Calu3 (cell line): ENCODE measurements at regions not wholly inside any gene's neighbourhood (a gene's known extent, or its start where the extent isn't known, plus 50 kb on each side); places are given as distances from the start of the nearest gene placed in this dataset.

Experiments
- BruUV-seq: library from RNA; stranded (reverse); fragments of 400-500 nt; replicated peaks from 2 replicates; lab custom pipeline; 2021; lab: Mats Ljungman, UMichigan
- CTCF ChIA-PET: fragments of 300-600 bp; sonication (Branson Sonifier 250); formaldehyde crosslinking; loops from one replicate; lab custom pipeline; 2022; ENCODE audit warnings: antibody characterized with exemption; lab: Charles Lee
- DNase-seq: peaks from one replicate; pipeline ENCODE4 v3.0.0; 2022
- H3K27ac Mint-ChIP-seq: one replicate; pipeline ENCODE4 v1.8.0; 2022; ENCODE audit warnings: mixed read lengths; ENCODE audit not compliant: unreplicated experiment
- H3K27me3 Mint-ChIP-seq: one replicate; pipeline ENCODE4 v1.8.0; 2022; ENCODE audit warnings: mixed read lengths; ENCODE audit not compliant: unreplicated experiment
- H3K36me3 Mint-ChIP-seq: one replicate; pipeline ENCODE4 v1.8.0; 2022; ENCODE audit warnings: mild to moderate bottlenecking, moderate library complexity, mixed read lengths; ENCODE audit not compliant: insufficient read depth, unreplicated experiment
- H3K4me1 Mint-ChIP-seq: one replicate; pipeline ENCODE4 v1.8.0; 2022; ENCODE audit warnings: mild to moderate bottlenecking, low read depth, mixed read lengths; ENCODE audit not compliant: unreplicated experiment
- H3K4me3 Mint-ChIP-seq: one replicate; pipeline ENCODE4 v1.8.0; 2022; ENCODE audit warnings: mild to moderate bottlenecking, low read depth, moderate library complexity, mixed read lengths; ENCODE audit not compliant: unreplicated experiment
- H3K9me3 Mint-ChIP-seq: one replicate; pipeline ENCODE4 v1.8.0; 2022; ENCODE audit warnings: low read depth, mixed read lengths; ENCODE audit not compliant: unreplicated experiment
- intact Hi-C: fragments of 100-400 bp; cut with micrococcal nuclease; formaldehyde crosslinking; loops from one replicate; pipeline ENCODE4 v1.10.0; 2022; ENCODE audit not compliant: unreplicated experiment
- TF ChIP-seq, protein P1 (sequence below): fragments of 200-600 bp; IDR thresholded peaks from one replicate; pipeline ENCODE4 v1.8.0; 2022; ENCODE audit warnings: antibody characterized with exemption; ENCODE audit not compliant: unreplicated experiment

DNA sequence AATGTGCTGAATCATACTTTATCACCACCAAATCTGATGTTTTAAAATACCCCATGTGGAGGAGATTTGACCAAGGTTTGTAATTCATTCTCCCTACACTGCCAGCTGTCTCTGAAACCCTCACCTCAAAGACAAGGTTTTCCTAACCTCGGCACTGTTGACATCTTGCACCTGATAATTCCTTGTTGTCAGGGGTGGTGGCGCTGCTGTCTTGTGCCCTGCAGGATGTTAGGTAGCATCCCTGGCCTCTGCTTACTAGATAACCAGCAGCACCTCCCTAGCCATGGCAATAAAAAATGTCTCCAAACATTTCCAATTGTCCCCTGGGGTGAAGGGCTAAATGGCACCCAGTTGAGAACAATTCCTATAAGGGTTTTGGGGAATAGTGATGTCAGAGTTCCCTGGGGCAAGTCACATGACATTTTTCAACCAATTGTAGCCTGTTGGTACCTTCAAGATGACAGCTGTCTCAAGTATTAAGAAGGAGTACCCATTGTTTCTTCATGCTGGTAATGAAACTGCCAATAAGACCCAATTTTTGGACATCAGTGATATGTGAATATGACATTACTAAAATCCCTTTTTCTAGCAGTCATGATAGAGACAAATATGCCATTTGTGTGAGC, 160.6 kb upstream of the PLCXD3 start:
- TF ChIP-seq, protein P1, sequence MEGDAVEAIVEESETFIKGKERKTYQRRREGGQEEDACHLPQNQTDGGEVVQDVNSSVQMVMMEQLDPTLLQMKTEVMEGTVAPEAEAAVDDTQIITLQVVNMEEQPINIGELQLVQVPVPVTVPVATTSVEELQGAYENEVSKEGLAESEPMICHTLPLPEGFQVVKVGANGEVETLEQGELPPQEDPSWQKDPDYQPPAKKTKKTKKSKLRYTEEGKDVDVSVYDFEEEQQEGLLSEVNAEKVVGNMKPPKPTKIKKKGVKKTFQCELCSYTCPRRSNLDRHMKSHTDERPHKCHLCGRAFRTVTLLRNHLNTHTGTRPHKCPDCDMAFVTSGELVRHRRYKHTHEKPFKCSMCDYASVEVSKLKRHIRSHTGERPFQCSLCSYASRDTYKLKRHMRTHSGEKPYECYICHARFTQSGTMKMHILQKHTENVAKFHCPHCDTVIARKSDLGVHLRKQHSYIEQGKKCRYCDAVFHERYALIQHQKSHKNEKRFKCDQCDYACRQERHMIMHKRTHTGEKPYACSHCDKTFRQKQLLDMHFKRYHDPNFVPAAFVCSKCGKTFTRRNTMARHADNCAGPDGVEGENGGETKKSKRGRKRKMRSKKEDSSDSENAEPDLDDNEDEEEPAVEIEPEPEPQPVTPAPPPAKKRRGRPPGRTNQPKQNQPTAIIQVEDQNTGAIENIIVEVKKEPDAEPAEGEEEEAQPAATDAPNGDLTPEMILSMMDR, result no peak
- BruUV-seq, result no TSS peak
- Mint-ChIP-seq H3K27me3 (no peaks in the 10 kb centered on the region), H3K4me3 (no peak overlapping the region), H3K4me1 (no peaks in the 10 kb centered on the region), H3K9me3 (peaks cover 12% of the 10 kb centered on the region), H3K36me3 (no peaks in the 10 kb centered on the region), H3K27ac (no peak overlapping the region)
- intact Hi-C loops, result no loop called here
- CTCF ChIA-PET, result no interaction called here
- DNase-seq, result no peak

DNA sequence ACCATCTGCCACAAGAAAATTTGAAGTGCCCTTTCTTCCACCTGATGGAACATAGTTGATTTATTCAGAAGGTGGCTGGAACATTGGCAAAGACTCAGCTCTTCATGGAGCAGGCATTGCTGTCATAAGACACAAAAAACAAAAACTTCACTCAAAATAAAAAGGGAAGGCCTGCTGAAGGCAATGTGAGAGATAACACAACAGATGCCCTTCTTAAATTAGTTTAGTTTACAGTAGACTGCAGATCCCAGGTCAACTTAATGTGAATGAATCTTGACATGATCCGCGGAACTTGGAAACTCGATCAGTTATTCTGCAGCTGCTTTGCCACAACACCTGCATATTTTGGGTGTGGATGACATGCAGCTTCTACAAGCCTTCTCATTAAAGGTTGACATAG, 159.8 kb upstream of the PLCXD3 start:
- H3K36me3 Mint-ChIP-seq, result no peaks in the 10 kb centered on the region
- CTCF ChIA-PET, result no interaction called here
- no peak overlapping the region for H3K27ac Mint-ChIP-seq
- H3K4me3 Mint-ChIP-seq, result no peak overlapping the region
- intact Hi-C loops, result no loop called here
- no TSS peak for BruUV-seq
- DNase-seq, result no peak
- H3K9me3 Mint-ChIP-seq, result peaks cover 12% of the 10 kb centered on the region
- TF ChIP-seq, protein P1, result no peak
- no peaks in the 10 kb centered on the region for H3K4me1 Mint-ChIP-seq
- H3K27me3 Mint-ChIP-seq, result no peaks in the 10 kb centered on the region

DNA sequence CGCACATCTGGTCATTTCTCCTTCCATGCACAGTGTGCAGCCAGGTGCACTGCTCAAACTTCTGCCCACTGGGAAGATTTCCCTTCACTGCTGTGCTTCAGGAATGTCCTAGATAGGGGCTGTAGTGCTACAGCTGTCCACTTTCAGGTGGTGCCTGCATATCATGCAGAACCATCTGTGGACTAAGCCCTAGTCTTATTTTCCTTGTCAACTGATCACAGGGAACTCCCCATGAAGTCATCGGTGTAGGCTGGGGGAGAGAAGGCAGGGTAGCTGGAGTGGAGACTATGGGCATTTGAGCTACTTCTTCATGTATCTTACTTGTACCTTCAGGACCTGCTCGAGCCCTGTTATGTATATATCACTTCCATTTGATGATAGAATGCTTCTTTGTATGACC, 150.9 kb upstream of the PLCXD3 start:
- CTCF ChIA-PET, result interaction anchor here (1.0 kb wide), 1 partner anchor 65 kb away, joined by 7 read pairs; no protein-coding TSS in a partner anchor
- H3K27me3 Mint-ChIP-seq, result no peaks in the 10 kb centered on the region
- no TSS peak for BruUV-seq

DNA sequence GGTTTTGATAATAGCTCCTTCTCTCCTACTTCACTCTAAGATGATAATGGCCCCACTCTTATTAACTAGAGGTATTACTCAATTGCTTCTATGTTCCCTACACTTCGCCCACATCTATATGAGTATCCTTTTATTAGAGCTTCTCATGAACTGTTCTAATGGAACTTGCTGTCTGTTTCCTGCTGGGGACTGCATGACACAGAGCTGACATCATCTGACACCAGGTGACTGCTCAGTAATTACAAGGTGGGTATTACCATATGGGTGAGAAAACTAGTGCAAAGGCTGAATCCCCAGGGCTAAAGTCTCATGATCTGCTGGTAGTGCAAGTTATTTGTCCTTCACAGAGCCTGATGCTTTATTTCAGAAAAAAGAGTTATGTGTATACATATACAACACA, 146.2 kb upstream of the PLCXD3 start:
- H3K4me3 Mint-ChIP-seq, result no peak overlapping the region
- no peak overlapping the region for H3K27ac Mint-ChIP-seq
- intact Hi-C loops, result no loop called here
- peaks cover 4% of the 10 kb centered on the region for H3K9me3 Mint-ChIP-seq
- DNase-seq, result no peak
- CTCF ChIA-PET, result no interaction called here
- H3K4me1 Mint-ChIP-seq, result no peaks in the 10 kb centered on the region
- H3K27me3 Mint-ChIP-seq, result no peaks in the 10 kb centered on the region
- BruUV-seq, result no TSS peak
- no peaks in the 10 kb centered on the region for H3K36me3 Mint-ChIP-seq
- TF ChIP-seq, protein P1, result no peak

More for the DNA sequence above, 150.9 kb upstream of the PLCXD3 start:
- H3K9me3 Mint-ChIP-seq, result peaks cover 1% of the 10 kb centered on the region
- no peak overlapping the region for H3K4me3 Mint-ChIP-seq
- no peak for DNase-seq
- intact Hi-C loops, result no loop called here
- H3K4me1 Mint-ChIP-seq, result no peaks in the 10 kb centered on the region
- TF ChIP-seq, protein P1, result no peak
- H3K27ac Mint-ChIP-seq, result no peak overlapping the region
- no peaks in the 10 kb centered on the region for H3K36me3 Mint-ChIP-seq
